ENCODE measurements at regions not wholly inside any gene's neighbourhood (a gene's known extent, or its start where the extent isn't known, plus 50 kb on each side); places are given as distances from the start of the nearest gene placed in this dataset.
"Not testable (repeated sequence)": the region's sequence is repeated elsewhere in the genome, so short reads cannot be mapped to it uniquely, and the experiment has no call there.

GRCh38 chr4:125231661-125232060, 83.1 kb upstream of the FAT4 start:
- no peak for TF ChIP-seq CTCF (IDR thresholded peaks at IDR 0.05; ENCODE audit: extremely low read depth, insufficient read depth, missing control alignments)
- in situ Hi-C loops (cut with MboI; ENCODE audit: low pct_unique_long_range_greater_than_20kb, low sequenced_read_pairs, unreplicated experiment): no loop called here
- no peak for DNase-seq (ENCODE audit: low spot score)

GRCh38 chr4:125229596-125230058, 85.1 kb upstream of the FAT4 start:
- in situ Hi-C loops (cut with MboI; ENCODE audit: low pct_unique_long_range_greater_than_20kb, low sequenced_read_pairs, unreplicated experiment): no loop called here
- no peak for DNase-seq (ENCODE audit: low spot score)
- no peak for TF ChIP-seq CTCF (IDR thresholded peaks at IDR 0.05; ENCODE audit: extremely low read depth, insufficient read depth, missing control alignments)

GRCh38 chr4:125225806-125226205, 88.9 kb upstream of the FAT4 start:
- in situ Hi-C loops (cut with MboI; ENCODE audit: low pct_unique_long_range_greater_than_20kb, low sequenced_read_pairs, unreplicated experiment): no loop called here
- no peak for TF ChIP-seq CTCF (IDR thresholded peaks at IDR 0.05; ENCODE audit: extremely low read depth, insufficient read depth, missing control alignments)
- no peak for DNase-seq (ENCODE audit: low spot score)

- in situ Hi-C loops (cut with MboI; ENCODE audit: low pct_unique_long_range_greater_than_20kb, low sequenced_read_pairs, unreplicated experiment): no loop called here
- DNase-seq (ENCODE audit: low spot score): no peak
- TF ChIP-seq CTCF (IDR thresholded peaks at IDR 0.05; ENCODE audit: extremely low read depth, insufficient read depth, missing control alignments): no peak
These were observed 114.2 kb upstream of the FAT4 start for GRCh38 chr4:125200556-125200955.

- no peak for DNase-seq (ENCODE audit: low spot score)
- in situ Hi-C loops (cut with MboI; ENCODE audit: low pct_unique_long_range_greater_than_20kb, low sequenced_read_pairs, unreplicated experiment): no loop called here
- TF ChIP-seq CTCF (IDR thresholded peaks at IDR 0.05; ENCODE audit: extremely low read depth, insufficient read depth, missing control alignments): no peak
These were observed 115.8 kb upstream of the FAT4 start for GRCh38 chr4:125198916-125199315.

GRCh38 chr4:125191874-125192459, 122.8 kb upstream of the FAT4 start:
- in situ Hi-C loops (cut with MboI; ENCODE audit: low pct_unique_long_range_greater_than_20kb, low sequenced_read_pairs, unreplicated experiment); DNase-seq (ENCODE audit: low spot score): not testable (repeated sequence)

GRCh38 chr4:125191232-125191631, 123.5 kb upstream of the FAT4 start:
- no peak for TF ChIP-seq CTCF (IDR thresholded peaks at IDR 0.05; ENCODE audit: extremely low read depth, insufficient read depth, missing control alignments)
- in situ Hi-C loops (cut with MboI; ENCODE audit: low pct_unique_long_range_greater_than_20kb, low sequenced_read_pairs, unreplicated experiment): no loop called here
- DNase-seq (ENCODE audit: low spot score): no peak
